Osteocyte (in vitro differentiated cells): ENCODE measurements at regions not wholly inside any gene's neighbourhood (a gene's known extent, or its start where the extent isn't known, plus 50 kb on each side); places are given as distances from the start of the nearest gene placed in this dataset.

Source experiments
- DNase-seq: peaks from one replicate; pipeline ENCODE4 v3.0.0; 2021; ENCODE audit warnings: mixed read lengths; ENCODE audit not compliant: unreplicated experiment; ENCODE audit errors: extremely low spot score
- H3K27ac Mint-ChIP-seq: one replicate; pipeline ENCODE4 v1.8.0; 2021; ENCODE audit warnings: mild to moderate bottlenecking, mixed read lengths; ENCODE audit not compliant: unreplicated experiment
- H3K27me3 Mint-ChIP-seq: one replicate; pipeline ENCODE4 v1.8.0; 2021; ENCODE audit warnings: mixed read lengths; ENCODE audit not compliant: unreplicated experiment
- H3K36me3 Mint-ChIP-seq: one replicate; pipeline ENCODE4 v1.8.0; 2021; ENCODE audit warnings: mixed read lengths; ENCODE audit not compliant: unreplicated experiment
- H3K4me1 Mint-ChIP-seq: one replicate; pipeline ENCODE4 v1.8.0; 2021; ENCODE audit warnings: mixed read lengths; ENCODE audit not compliant: unreplicated experiment
- H3K4me3 Mint-ChIP-seq: one replicate; pipeline ENCODE4 v1.8.0; 2021; ENCODE audit warnings: mild to moderate bottlenecking, moderate library complexity, mixed read lengths; ENCODE audit not compliant: unreplicated experiment
- H3K9me3 Mint-ChIP-seq: one replicate; pipeline ENCODE4 v1.8.0; 2021; ENCODE audit warnings: mixed read lengths; ENCODE audit not compliant: unreplicated experiment
- CTCF ChIP-seq: fragments of 200-600 bp; sonication (generic); IDR thresholded peaks from 2 replicates; pipeline ENCODE4 v1.5.0; 2021; ENCODE audit warnings: antibody characterized with exemption, mild to moderate bottlenecking, moderate library complexity

- DNase-seq = no peak
- no peaks in the 10 kb centered on the region for H3K36me3 Mint-ChIP-seq
- no peak for TF ChIP-seq CTCF
Observed at GRCh38 chr10:36479073-36479472, 646.3 kb upstream of the ANKRD30A start.

GRCh38 chr10:36476399-36476798 lies 649.0 kb upstream of the ANKRD30A start:
- no peak overlapping the region for H3K27ac Mint-ChIP-seq
- no peak for TF ChIP-seq CTCF
- H3K27me3 Mint-ChIP-seq = no peaks in the 10 kb centered on the region
- no peaks in the 10 kb centered on the region for H3K9me3 Mint-ChIP-seq
- peaks cover 5% of the 10 kb centered on the region for H3K4me1 Mint-ChIP-seq
- no peak for DNase-seq
- H3K36me3 Mint-ChIP-seq = no peaks in the 10 kb centered on the region
- H3K4me3 Mint-ChIP-seq = no peak overlapping the region

More at GRCh38 chr10:36479073-36479472, 646.3 kb upstream of the ANKRD30A start:
- H3K9me3 Mint-ChIP-seq = peaks cover 4% of the 10 kb centered on the region
- H3K4me1 Mint-ChIP-seq = no peaks in the 10 kb centered on the region
- H3K4me3 Mint-ChIP-seq = no peak overlapping the region
- no peak overlapping the region for H3K27ac Mint-ChIP-seq
- no peaks in the 10 kb centered on the region for H3K27me3 Mint-ChIP-seq

- no peak for TF ChIP-seq CTCF
- Mint-ChIP-seq H3K4me3 (no peak overlapping the region), H3K27ac (no peak overlapping the region), H3K27me3 (no peaks in the 10 kb centered on the region), H3K4me1 (peaks cover 7% of the 10 kb centered on the region), H3K9me3 (no peaks in the 10 kb centered on the region), H3K36me3 (no peaks in the 10 kb centered on the region)
- no peak for DNase-seq
Observed at GRCh38 chr10:36475746-36476145, 649.7 kb upstream of the ANKRD30A start.

DNA sequence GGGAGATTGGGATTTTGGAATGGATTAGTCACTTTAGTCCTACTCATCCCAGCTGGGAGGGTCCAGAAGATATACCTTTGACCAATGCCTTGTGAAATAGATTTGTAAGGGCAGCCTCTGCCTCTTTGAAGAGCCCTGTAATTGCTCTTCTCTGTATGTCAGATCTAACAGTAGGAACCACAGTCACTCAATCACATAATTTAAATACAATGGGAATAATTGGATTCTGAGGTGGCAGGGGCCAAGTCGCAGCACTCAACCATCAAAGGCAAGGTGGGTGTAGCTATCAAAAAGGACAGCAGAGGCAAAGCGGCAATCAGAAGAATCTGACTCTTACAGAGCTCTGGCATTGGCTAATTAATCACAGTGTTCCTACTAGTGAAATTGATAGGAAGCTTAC lies 650.9 kb upstream of the ANKRD30A start:
- Mint-ChIP-seq H3K27ac (no peak overlapping the region), H3K9me3 (no peaks in the 10 kb centered on the region), H3K4me1 (peaks cover 7% of the 10 kb centered on the region), H3K27me3 (no peaks in the 10 kb centered on the region), H3K4me3 (no peak overlapping the region), H3K36me3 (no peaks in the 10 kb centered on the region)
- no peak for DNase-seq
- no peak for TF ChIP-seq CTCF

DNA sequence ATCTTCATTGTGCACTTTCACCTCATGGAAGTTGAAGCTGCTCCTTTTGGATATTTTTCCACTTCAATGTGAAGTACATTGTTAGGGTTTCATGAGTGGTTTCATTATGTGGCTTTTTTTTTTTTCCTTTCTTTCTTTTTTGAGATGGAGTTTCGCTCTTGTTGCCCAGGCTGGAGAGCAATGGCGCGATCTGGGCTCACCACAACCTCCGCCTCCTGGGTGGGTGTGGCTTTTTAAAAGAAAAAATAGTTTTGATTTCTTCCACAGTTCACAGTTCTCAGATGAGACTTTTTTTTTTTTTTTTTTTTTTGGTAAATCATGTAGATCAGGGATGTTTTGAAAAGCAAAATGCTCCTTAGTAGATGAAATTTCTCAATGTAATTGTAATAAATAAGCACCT lies 652.3 kb upstream of the ANKRD30A start:
- Mint-ChIP-seq H3K36me3 (no peaks in the 10 kb centered on the region), H3K4me1 (peaks cover 7% of the 10 kb centered on the region), H3K27ac (no peak overlapping the region), H3K27me3 (no peaks in the 10 kb centered on the region), H3K4me3 (no peak overlapping the region), H3K9me3 (no peaks in the 10 kb centered on the region)
- no peak for TF ChIP-seq CTCF
- no peak for DNase-seq
